ENCODE measurements at regions not wholly inside any gene's neighbourhood (a gene's known extent, or its start where the extent isn't known, plus 50 kb on each side); places are given as distances from the start of the nearest gene placed in this dataset.

GRCh38 chr5:98042961-98043360 lies 730.5 kb upstream of the RGMB start:
- no peaks in the 10 kb centered on the region for H3K36me3 Mint-ChIP-seq (ENCODE audit: insufficient read depth, unreplicated experiment)
- no TSS peak for BruUV-seq (replicated peaks)
- no peaks in the 10 kb centered on the region for H3K27me3 Mint-ChIP-seq (ENCODE audit: insufficient read depth, unreplicated experiment)
- no peaks in the 10 kb centered on the region for H3K4me1 Mint-ChIP-seq (ENCODE audit: insufficient read depth, unreplicated experiment)
- DNase-seq (ENCODE audit: unreplicated experiment), result no peak
- H3K9me3 Mint-ChIP-seq (ENCODE audit: unreplicated experiment), result no peaks in the 10 kb centered on the region
- ChIA-PET POLR2A (no interaction called here), CTCF (interaction anchor here (0.6 to 1.0 kb wide), 4 partner anchors 15 to 460 kb away, joined by 3 read pairs; no protein-coding TSS in a partner anchor)
- intact Hi-C loops (cut with micrococcal nuclease), result no loop called here
- H3K27ac Mint-ChIP-seq (ENCODE audit: low read depth, unreplicated experiment), result no peak overlapping the region
- no peak for TF ChIP-seq CTCF (IDR thresholded peaks at IDR 0.05; ENCODE audit: unreplicated experiment)
- no peak overlapping the region for H3K4me3 Mint-ChIP-seq (ENCODE audit: unreplicated experiment)

- Mint-ChIP-seq H3K4me3 (ENCODE audit: unreplicated experiment) (no peak overlapping the region), H3K4me1 (ENCODE audit: insufficient read depth, unreplicated experiment) (no peaks in the 10 kb centered on the region), H3K27ac (ENCODE audit: low read depth, unreplicated experiment) (no peak overlapping the region), H3K27me3 (ENCODE audit: insufficient read depth, unreplicated experiment) (no peaks in the 10 kb centered on the region), H3K36me3 (ENCODE audit: insufficient read depth, unreplicated experiment) (no peaks in the 10 kb centered on the region), H3K9me3 (ENCODE audit: unreplicated experiment) (peaks cover 23% of the 10 kb centered on the region)
- DNase-seq (ENCODE audit: unreplicated experiment), result peak; percentile 73
- CTCF ChIA-PET, result interaction anchor here (0.6 to 0.7 kb wide), 2 partner anchors 36 to 819 kb away, joined by 3 read pairs; no protein-coding TSS in a partner anchor
- POLR2A ChIA-PET, result no interaction called here
- intact Hi-C loops (cut with micrococcal nuclease), result no loop called here
- TF ChIP-seq CTCF (IDR thresholded peaks at IDR 0.05; ENCODE audit: unreplicated experiment), result no peak
- BruUV-seq (replicated peaks), result no TSS peak
Measured at GRCh38 chr5:98050583-98050982, 722.9 kb upstream of the RGMB start.

GRCh38 chr5:98053170-98053569 lies 720.3 kb upstream of the RGMB start:
- CTCF ChIA-PET, result interaction anchor here (0.6 to 0.7 kb wide), 2 partner anchors 11 to 76 kb away, joined by 3 to 4 read pairs; no protein-coding TSS in a partner anchor
- POLR2A ChIA-PET, result no interaction called here
- no peak for DNase-seq (ENCODE audit: unreplicated experiment)
- no peak overlapping the region for H3K27ac Mint-ChIP-seq (ENCODE audit: low read depth, unreplicated experiment)
- no peak overlapping the region for H3K4me3 Mint-ChIP-seq (ENCODE audit: unreplicated experiment)
- intact Hi-C loops (cut with micrococcal nuclease), result no loop called here
- no peak for TF ChIP-seq CTCF (IDR thresholded peaks at IDR 0.05; ENCODE audit: unreplicated experiment)
- peaks cover 23% of the 10 kb centered on the region for H3K9me3 Mint-ChIP-seq (ENCODE audit: unreplicated experiment)
- no peaks in the 10 kb centered on the region for H3K4me1 Mint-ChIP-seq (ENCODE audit: insufficient read depth, unreplicated experiment)
- no peaks in the 10 kb centered on the region for H3K36me3 Mint-ChIP-seq (ENCODE audit: insufficient read depth, unreplicated experiment)
- H3K27me3 Mint-ChIP-seq (ENCODE audit: insufficient read depth, unreplicated experiment), result no peaks in the 10 kb centered on the region
- no TSS peak for BruUV-seq (replicated peaks)

- no TSS peak for BruUV-seq (replicated peaks)
- H3K36me3 Mint-ChIP-seq (ENCODE audit: insufficient read depth, unreplicated experiment), result no peaks in the 10 kb centered on the region
- ChIA-PET POLR2A (no interaction called here), CTCF (no interaction called here)
- no peak for TF ChIP-seq CTCF (IDR thresholded peaks at IDR 0.05; ENCODE audit: unreplicated experiment)
- peaks cover 2% of the 10 kb centered on the region for H3K9me3 Mint-ChIP-seq (ENCODE audit: unreplicated experiment)
- no peak overlapping the region for H3K27ac Mint-ChIP-seq (ENCODE audit: low read depth, unreplicated experiment)
- H3K4me1 Mint-ChIP-seq (ENCODE audit: insufficient read depth, unreplicated experiment), result no peaks in the 10 kb centered on the region
- H3K27me3 Mint-ChIP-seq (ENCODE audit: insufficient read depth, unreplicated experiment), result no peaks in the 10 kb centered on the region
- intact Hi-C loops (cut with micrococcal nuclease), result no loop called here
- DNase-seq (ENCODE audit: unreplicated experiment), result no peak
- H3K4me3 Mint-ChIP-seq (ENCODE audit: unreplicated experiment), result no peak overlapping the region
Measured at GRCh38 chr5:98060148-98060547, 713.3 kb upstream of the RGMB start.
